HG03520 (cell line): ENCODE measurements at regions not wholly inside any gene's neighbourhood (a gene's known extent, or its start where the extent isn't known, plus 50 kb on each side); places are given as distances from the start of the nearest gene placed in this dataset.
"Not testable (repeated sequence)": the region's sequence is repeated elsewhere in the genome, so short reads cannot be mapped to it uniquely, and the experiment has no call there.

ENCODE experiments used
- ATAC-seq: cut with Tn5 transposase; IDR thresholded peaks from one replicate; pipeline ENCODE4 v1.9.1; 2021; ENCODE audit warnings: mild to moderate bottlenecking, moderate library complexity; ENCODE audit not compliant: unreplicated experiment

DNA sequence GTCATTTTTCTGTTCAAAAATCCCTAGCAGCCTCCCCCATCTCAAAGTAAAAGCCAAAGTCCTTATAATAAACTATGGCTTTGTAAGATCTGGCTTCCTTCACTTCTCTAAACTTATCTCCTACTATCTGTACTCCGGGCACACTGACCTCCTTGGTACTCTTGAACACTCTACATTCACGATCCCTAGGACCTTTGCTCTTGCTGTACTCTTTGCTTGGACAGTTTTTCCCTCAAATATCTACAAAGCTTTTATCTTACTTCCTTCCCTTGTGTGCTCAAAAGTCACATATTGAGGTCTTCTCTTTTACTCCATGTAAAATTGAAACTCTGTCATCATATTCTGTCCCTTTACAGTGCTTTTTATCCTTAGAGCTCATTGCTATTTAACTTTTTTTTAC is 616.6 kb downstream of the IRS1 start:
- ATAC-seq = no peak

DNA sequence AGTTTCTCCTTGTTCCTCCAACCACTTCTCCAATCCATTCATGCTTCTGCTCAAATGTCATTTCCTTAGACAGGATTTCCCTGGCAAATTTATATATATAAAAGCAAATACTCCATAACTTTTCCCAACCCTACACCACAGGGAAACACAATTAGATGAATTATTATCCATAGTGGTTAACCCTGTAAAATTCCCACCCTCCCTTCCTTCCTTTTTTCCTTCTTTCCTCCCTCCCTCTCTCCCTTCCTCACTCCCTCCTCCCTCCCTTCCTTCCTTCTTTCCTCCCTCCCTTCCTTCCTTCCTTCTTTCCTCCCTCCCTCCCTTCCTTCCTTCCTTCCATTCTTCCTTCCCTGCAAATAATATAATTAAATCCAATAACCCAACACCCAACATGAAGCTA is 617.7 kb downstream of the IRS1 start:
- no peak for ATAC-seq

DNA sequence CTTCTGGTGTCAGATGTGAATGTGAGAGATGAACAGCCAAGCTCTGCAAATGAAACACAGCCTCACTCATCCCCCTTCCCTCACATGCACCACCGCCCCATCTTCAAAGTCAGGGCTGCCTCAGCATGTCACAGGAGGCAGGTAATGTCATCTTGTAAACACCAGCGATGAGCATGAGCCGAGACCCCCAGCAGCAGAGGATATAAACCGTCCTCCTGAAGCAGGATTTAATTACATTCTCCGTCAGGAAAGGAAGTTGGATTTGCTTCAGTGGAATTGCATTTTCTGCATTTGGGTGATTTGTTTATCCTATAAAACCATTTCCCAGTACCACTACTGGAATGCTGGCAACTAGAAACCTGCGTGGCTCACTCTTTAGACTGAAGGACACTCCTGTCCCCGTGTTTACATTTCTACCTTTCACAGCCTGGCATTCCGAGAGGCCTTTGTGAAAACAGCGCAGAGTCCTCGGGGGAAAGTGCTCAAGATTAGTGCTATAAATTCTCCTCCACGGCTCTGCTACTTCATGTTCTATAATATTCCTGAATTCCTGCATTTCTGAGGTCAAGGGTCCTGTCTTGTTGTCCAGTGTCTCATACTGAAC is 619.2 kb downstream of the IRS1 start:
- no peak for ATAC-seq

DNA sequence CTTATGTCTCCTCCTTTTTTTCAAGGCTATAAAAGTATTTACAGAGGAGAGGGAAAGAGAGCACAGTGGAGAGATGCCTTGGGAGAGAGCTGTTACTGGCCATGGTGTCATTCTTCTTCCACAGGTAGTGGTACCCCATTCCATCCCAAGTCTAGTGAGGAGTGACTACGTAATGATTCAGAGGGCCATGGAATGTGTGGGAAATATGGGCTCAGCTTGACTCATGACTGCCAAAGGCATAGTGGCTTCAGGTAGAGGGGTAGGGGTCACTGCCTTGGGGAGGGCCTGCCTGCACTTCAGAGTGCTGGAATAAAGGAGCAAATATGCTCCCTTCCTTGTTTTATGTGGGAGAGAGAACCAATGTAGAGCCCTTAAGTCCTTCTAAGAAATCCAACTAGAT is 620.6 kb downstream of the IRS1 start:
- ATAC-seq = no peak

DNA sequence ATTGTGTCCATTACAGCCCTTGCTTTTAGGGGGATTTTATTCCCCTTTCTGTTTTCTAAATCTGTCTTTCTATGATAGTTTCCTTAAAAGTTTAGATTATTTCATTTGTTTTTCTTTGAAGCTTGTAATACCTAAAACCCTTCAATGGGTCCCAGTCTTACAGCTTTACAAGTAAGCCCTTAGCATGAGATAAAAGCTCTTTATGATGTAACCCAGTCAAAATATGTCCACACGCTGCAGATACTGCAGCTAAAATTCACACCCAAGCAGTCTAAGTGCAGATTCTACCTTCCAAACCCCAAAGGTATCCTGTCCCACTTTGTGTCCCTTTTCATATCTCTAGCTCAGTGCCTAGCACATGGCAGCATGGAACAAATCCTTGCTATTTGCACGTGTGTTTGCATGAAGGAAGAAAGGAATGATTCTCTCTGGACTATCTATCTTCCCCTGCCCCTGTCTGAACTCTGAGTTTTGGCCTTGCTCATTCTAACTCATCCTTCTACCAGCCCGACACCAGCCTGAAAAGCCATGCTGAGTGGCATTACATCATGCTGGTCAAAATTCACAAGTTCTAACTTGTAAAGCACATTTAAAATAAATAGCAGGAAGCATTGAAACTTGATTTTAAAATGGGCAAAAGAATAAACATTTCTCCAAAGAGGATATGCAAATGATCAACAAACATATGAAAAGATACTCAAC is 623.2 kb downstream of the IRS1 start:
- no peak for ATAC-seq

DNA sequence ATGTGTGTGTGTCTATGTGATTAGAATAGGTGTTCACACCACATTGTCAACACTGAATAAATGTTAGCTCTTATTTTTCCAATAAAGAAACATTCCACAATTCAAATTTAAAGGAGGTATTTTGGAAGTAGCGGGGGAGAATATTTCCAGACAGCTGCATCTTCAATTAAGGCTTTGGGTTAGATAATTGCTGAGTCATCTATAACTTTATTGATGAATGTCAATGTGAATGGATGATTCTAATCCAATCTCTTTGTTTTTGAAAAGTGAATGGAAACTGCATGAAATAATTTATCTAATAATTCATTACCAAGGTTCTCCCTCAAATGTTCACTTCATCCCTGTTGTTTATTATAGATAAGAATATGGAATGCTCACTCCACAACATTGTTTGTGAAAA is 625.2 kb downstream of the IRS1 start:
- no peak for ATAC-seq

DNA sequence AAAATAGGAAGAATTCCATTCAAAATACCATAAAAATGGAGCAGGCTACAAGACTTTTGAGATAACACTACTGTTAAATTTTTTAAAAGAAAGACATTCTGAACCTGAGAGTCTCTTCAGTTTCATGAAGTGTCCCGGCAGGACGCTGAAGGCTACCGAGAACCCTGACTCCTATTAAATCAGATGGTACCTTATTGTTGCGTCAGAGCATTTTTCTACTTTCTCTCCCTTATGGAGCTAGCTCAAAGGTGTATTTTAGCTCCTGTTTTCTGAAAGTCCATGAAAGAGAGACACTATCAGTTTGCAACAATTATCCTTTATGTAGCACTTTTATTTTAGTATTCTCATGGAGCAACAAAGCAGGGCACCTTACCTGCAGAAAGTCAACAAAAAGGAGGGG is 626.7 kb downstream of the IRS1 start:
- ATAC-seq = no peak

DNA sequence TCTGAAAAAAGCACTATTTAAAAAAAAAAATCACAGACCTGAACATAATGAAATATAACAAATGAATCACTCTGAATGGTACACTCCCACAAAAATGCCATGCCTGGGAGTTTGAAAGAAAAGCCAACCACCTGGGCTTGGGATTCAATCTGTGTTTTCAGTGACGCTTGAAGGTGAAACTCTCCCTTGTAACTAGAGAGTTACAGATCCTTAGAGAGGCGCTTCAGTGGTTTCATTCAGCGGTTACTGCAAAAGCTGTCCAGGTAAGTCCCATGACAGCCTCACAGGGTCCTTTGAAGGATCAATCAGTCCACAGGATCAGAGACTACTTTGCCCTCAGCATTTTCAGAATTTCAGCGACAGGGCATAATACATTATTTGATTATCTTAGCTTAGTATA is 627.3 kb downstream of the IRS1 start:
- ATAC-seq = no peak

DNA sequence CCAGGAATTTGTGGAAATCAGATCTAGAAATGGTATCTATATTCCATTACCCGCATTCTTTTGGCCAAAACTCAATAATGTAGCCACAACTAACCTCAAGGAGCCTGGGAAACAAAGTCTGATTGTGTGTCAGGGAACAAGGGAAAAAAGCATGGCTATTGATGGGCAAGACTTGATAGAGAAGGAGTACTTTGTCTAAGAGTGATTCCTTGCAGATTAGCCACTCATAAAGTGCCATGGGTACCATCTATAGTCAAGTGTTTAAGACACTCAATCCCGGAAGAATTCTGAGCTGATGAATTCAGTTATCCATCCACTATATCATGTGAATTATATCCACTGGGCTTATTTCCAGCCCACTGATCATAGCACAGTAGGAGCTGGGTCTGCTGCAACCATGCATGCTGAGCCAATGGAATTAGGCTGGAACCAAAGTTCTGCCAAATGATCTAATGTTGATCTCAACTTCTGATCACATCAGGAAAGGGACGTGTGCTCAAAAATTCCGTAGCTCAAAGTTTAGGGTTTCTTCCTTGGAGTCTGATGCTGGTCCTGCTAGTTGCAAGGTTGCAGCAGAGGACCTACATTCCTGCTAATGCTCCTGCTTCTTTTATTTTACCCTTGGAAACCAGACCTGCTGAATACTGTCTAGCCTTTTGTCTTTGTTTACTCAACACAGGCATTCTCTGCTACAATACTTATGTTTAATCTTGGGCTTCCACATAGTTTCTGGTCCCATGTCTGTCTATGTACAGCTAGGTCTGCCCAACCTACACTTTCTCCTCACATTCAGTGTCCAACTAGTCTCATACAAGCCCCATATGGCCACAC is 629.7 kb downstream of the IRS1 start:
- ATAC-seq = no peak

DNA sequence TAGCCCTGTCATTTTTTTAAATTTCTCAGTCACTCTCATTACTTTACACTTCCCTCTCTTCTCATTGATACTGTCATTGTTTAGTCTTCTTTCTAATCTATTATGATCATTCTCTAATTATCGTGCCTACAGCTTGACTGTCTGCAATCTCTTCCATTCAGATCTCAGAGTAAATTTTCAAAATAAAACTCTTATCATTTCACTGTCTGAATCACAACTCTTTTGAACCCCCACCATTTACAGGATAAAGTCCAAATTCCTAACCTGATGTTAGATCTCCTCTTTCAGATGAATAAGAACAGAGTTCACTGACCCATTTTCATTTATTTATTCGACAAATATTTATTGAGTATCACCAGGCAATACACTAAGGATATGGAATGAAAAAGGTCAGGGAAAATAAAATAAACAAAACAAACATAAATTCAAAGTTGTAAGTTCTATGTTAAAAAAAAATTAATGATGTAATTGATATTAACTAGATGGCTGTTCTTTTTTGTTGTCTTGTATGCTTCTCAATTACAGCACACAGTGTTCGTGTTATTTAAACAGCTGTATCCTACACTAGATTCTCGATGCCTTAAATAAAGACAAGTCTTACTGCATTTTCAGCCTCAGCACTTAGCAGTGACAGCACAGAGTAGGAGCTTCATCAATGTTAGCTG is 631.0 kb downstream of the IRS1 start:
- ATAC-seq = no peak

DNA sequence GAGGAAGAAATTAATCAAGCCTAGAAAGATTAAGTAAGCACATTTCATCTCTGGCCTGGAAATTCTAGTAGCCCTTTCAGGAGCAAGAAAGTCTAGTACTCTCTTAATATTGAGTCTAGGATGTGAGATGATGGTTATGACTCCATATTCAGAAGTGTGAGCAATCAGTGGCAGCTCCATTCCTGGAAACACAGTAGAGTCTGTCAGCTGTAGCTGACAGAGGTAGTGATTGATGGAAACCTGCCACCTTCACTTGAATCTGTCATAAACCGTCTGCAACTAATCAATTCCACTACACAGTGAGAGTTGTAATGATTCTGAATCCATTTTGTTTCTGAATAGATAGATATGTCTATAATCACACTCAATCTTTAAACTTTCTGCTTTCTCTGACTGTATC is 635.1 kb downstream of the IRS1 start:
- ATAC-seq = no peak

DNA sequence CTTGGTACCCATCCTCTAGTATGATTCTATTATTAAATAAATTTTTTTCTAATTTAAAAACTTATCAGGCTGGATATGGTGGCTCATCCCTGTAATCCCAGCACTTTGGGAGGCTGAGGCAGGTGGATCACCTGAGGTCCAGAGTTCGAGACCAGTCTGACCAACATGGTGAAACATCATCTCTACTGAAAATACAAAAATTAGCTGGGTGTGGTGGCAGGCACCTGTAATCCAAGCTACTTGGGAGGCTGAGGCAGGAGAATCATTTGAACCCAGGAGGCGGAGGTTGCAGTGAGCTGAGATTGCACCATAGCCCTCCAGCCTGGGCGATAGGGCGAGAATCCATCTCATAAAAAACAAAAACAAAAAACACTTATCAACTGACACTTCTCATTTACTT is 639.0 kb downstream of the IRS1 start:
- not testable (repeated sequence) for ATAC-seq

DNA sequence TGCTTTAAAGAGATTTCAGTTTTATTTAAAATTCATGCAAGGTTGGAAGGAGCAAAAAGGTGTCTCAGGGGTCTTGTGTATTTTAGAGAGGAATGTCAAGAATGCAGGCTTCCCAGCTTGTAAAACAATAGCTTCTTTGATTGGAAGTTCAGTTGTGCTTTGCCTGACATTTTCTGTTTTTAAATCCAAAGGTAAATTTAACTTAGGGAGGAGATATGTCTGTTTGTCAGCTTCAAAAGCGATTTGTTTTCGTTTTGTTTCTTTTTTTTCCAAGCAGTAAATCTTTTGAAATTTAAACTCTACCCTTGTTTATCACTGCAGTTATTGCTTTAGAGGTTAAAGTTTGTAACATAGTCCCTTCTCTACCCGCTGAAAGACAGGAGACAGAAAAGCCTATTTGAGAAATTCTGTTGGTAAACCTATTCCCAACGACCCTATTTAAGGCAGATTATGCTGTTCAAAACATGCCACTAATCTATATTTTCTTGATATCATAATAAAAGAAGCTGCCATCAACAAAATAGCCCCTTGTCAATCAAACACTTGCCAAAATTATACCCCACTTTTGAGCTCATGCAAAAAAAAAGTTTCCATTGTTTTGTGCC is 639.6 kb downstream of the IRS1 start:
- no peak for ATAC-seq

DNA sequence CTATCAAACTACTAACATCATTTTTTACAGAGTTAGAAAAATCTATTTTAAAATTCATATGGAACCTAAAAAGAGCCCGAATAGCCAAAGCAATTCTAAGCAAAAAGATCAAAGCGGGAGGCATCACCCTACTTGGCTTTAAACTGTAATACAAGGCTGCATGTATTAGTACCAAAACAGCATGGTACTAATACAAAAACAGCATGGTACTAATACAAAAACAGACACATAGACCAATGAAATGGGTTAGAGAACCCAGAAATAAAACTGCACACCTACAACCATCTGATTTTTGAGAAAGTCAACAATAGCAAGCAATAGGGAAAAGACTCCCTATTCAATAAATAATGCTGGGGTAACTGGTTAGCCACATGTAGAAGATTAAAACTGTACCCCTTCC is 640.7 kb downstream of the IRS1 start:
- ATAC-seq = no peak

DNA sequence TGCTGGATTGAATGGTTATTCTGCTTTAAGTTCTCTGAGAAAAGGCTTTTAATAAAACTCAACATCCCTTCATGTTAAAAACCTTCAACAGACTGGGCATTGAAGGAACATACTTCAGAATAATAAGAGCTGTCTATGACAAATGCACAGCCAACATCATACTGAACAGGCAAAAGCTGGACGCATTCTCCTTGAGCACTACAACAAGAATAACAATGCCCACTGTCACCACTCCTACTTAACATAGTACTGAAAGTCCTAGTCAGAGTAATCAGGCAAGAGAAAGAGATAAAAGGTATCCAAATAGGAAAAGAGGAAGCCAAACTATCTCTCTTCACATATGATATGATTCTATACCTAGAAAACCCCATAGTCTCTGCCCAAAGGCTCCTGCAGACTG is 641.4 kb downstream of the IRS1 start:
- ATAC-seq = no peak

DNA sequence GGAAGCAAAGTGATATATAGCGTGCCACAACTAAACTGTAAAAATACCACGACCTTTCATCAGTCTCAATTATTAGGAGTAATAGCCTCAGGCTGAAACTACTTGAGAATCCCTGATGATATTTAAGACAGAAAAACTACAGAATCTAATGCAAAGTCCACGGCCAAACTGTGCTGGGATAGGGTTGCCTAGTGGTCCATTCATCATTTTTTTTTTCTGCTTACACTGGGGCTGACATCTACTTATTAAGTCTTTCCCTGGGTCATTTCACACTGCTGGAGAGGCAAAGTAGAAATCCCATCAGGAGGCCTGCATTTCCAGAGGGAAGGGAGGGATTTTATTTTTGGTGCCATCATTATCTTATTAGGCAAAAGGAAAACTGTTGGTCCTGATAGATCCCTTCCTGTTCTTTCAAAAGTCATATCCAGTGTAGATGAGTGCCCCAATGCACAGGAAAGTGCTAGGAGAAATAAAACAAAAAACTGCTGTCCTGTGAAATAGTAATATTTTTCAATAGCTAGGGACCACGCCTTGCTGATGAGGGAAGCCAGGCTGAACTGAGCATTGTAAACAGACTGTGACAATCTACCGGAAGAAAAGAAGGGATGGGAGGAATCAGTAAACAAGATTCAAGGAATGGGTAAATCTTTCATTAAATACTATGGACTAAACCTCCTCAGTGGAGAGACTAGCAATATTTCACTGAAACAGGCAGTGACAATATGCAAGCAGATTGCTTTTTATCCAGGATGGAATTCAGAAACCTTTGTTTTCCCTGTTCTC is 644.3 kb downstream of the IRS1 start:
- ATAC-seq = no peak

DNA sequence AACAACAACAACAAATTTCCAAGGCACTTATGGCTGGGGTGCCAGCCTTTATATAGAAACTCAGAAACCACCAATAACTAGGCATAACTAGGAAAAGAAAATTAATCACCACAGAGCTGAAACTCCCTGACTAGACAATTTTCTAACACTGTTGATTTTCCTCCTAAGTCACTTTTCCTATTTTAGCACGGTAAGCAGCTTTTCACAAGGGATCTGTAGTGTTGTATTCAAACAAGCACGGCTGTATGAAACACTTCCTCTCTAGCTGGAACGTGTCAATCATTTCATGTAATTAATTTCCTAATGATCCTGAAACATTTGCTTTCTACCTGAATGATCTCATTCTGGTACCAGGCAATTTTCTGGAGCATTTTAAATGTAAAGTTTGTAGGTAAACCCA is 645.0 kb downstream of the IRS1 start:
- no peak for ATAC-seq

DNA sequence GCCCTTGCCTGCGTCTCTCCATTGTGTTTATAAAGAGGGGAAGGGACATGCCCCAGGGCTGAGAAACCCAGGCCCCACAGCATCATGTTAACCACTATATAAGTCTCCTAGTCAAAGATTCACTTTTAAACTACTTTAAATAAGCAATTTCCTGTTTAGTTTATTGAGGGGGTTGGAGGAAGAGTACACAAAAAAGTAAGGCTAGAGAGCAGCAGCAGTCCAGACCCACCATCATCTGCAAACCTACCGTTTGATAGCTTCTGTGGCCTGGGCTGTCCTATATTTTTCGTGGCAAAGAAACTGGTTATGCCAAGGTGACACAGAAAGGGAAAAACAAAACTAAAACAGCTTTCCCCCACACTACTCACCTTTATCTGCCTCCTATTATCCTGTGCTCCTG is 646.1 kb downstream of the IRS1 start:
- ATAC-seq = no peak

DNA sequence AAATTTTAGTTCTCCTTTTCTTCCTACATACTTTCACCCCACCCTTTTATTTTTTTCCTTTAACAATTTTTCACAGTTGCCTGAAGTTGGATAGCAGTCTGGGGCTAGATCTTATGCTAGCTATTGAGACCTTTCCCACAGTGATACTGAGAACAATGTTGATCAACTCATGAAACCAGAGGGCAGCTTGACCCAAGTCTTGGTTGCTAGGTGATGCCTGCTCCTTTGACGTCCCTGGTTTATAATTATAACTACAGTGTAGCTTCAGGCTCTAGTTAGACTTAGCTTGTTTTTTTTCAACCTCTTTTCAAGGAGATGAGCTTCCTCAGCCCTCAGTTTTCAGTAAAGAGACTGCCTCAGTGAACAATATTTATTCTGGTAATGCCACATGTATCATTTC is 648.5 kb downstream of the IRS1 start:
- no peak for ATAC-seq

DNA sequence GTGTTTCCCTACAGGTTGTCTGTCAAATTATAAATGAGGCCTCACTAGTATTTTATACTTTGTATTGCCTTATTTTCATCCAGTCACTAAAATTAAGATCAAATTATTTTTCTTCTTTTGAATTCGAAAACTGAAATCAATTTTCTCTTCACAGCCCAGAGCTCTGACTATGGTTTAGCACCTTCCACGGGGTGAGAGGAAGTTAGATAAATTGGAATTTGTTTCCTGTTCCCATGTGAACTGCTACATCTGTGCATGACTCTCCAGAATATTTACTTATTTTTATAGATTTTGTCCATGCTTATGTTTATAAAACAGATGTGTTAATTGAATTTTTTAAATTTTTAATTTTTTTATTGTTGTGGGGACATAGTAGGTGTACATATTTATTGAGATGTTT is 656.5 kb downstream of the IRS1 start:
- ATAC-seq = no peak
